CD8-positive, alpha-beta memory T cell (primary cell): ENCODE measurements at regions not wholly inside any gene's neighbourhood (a gene's known extent, or its start where the extent isn't known, plus 50 kb on each side); places are given as distances from the start of the nearest gene placed in this dataset.

Experiments used
- CTCF ChIA-PET: fragments of 350-600 bp; sonication (Branson Sonifier 250); formaldehyde crosslinking; loops from one replicate; lab custom pipeline; 2021; ENCODE audit warnings: antibody characterized with exemption; lab: Charles Lee
- POLR2A ChIA-PET: fragments of 350-600 bp; sonication (Branson Sonifier 250); formaldehyde crosslinking; loops from one replicate; lab custom pipeline; 2021; ENCODE audit warnings: antibody characterized with exemption; lab: Charles Lee
- DNase-seq, 5 donors: peaks; one replicate each; pipeline versions ENCODE4 v3.0.0 to v3.0.0-alpha.2; 2020 to 2022; ENCODE audit warnings: mixed read lengths in 1 of 5
- H3K27ac ChIP-seq: one replicate; pipeline ENCODE4 v1.7.0; 2013; ENCODE audit warnings: low read depth, mild to moderate bottlenecking, low read length, moderate library complexity
- H3K27me3 ChIP-seq: 2 replicates; pipeline ENCODE4 v1.7.0; 2013; ENCODE audit warnings: low read length, mild to moderate bottlenecking; ENCODE audit not compliant: insufficient read depth, poor library complexity, severe bottlenecking
- H3K36me3 ChIP-seq: 2 replicates; pipeline ENCODE4 v1.7.0; 2013; ENCODE audit warnings: mild to moderate bottlenecking, low read length, moderate library complexity; ENCODE audit not compliant: insufficient read depth
- H3K4me1 ChIP-seq: 2 replicates; pipeline ENCODE4 v1.7.0; 2013; ENCODE audit warnings: mild to moderate bottlenecking, low read length, moderate library complexity; ENCODE audit not compliant: insufficient read depth
- H3K4me3 ChIP-seq: 2 replicates; pipeline ENCODE4 v1.7.0; 2013; ENCODE audit warnings: mild to moderate bottlenecking, low read length
- H3K9me3 ChIP-seq: 2 replicates; pipeline ENCODE4 v1.7.0; 2013; ENCODE audit warnings: mild to moderate bottlenecking, low read length
- H3K27ac Mint-ChIP-seq, 8 donors: one replicate each; pipeline ENCODE4 v1.8.0; 2020 to 2021; ENCODE audit warnings: mixed read lengths in 8 of 8, mild to moderate bottlenecking in 6 of 8, inconsistent platforms in 3 of 8, moderate library complexity in 3 of 8
- H3K27me3 Mint-ChIP-seq, 2 donors: one replicate each; pipeline ENCODE4 v1.8.0; 2020 to 2021; ENCODE audit warnings: mixed read lengths in 2 of 2, mild to moderate bottlenecking in 1 of 2, moderate library complexity in 1 of 2
- H3K36me3 Mint-ChIP-seq, 3 donors: one replicate each; pipeline ENCODE4 v1.8.0; 2020 to 2021; ENCODE audit warnings: mixed read lengths in 3 of 3, inconsistent platforms in 1 of 3, mild to moderate bottlenecking in 1 of 3
- H3K4me1 Mint-ChIP-seq, 3 donors: one replicate each; pipeline ENCODE4 v1.8.0; 2020 to 2021; ENCODE audit warnings: mixed read lengths in 3 of 3, inconsistent platforms in 1 of 3, mild to moderate bottlenecking in 1 of 3
- H3K4me3 Mint-ChIP-seq, 7 donors: one replicate each; pipeline ENCODE4 v1.8.0; 2020 to 2021; ENCODE audit warnings: mixed read lengths in 7 of 7, mild to moderate bottlenecking in 6 of 7, moderate library complexity in 4 of 7, inconsistent platforms in 2 of 7
- H3K9me3 Mint-ChIP-seq, 5 donors: one replicate each; pipeline ENCODE4 v1.8.0; 2020 to 2022; ENCODE audit warnings: mixed read lengths in 5 of 5, mild to moderate bottlenecking in 3 of 5, moderate library complexity in 2 of 5, inconsistent platforms in 1 of 5

- Histone ChIP-seq H3K4me3 (no peak overlapping the region), H3K36me3 (no peaks in the 10 kb centered on the region), H3K27me3 (no peaks in the 10 kb centered on the region), H3K9me3 (no peaks in the 10 kb centered on the region), H3K4me1 (no peaks in the 10 kb centered on the region), H3K27ac (no peak overlapping the region)
- H3K4me1 Mint-ChIP-seq, result no peaks in the 10 kb centered on the region
- H3K27me3 Mint-ChIP-seq, result peaks cover 0 to 4% of the 10 kb centered on the region in 2 donors
- POLR2A ChIA-PET, result no interaction called here
- H3K36me3 Mint-ChIP-seq, result no peaks in the 10 kb centered on the region
- H3K27ac Mint-ChIP-seq, result no peak overlapping the region
- CTCF ChIA-PET, result no interaction called here
- no peak for DNase-seq
- peaks cover 0 to 11% (median 0%) of the 10 kb centered on the region in 5 donors for H3K9me3 Mint-ChIP-seq
- H3K4me3 Mint-ChIP-seq, result no peak overlapping the region
These were observed 400.7 kb downstream of the MN1 start for GRCh38 chr22:27400811-27401210.

GRCh38 chr22:27401321-27401720, 400.2 kb downstream of the MN1 start:
- Mint-ChIP-seq H3K36me3 (no peaks in the 10 kb centered on the region), H3K9me3 (peaks cover 0 to 11% (median 0%) of the 10 kb centered on the region in 5 donors), H3K27me3 (peaks cover 0 to 4% of the 10 kb centered on the region in 2 donors), H3K4me3 (no peak overlapping the region), H3K27ac (no peak overlapping the region), H3K4me1 (no peaks in the 10 kb centered on the region)
- POLR2A ChIA-PET, result no interaction called here
- DNase-seq, result no peak
- H3K4me3 ChIP-seq, result no peak overlapping the region
- no peaks in the 10 kb centered on the region for H3K4me1 ChIP-seq
- H3K36me3 ChIP-seq, result no peaks in the 10 kb centered on the region
- CTCF ChIA-PET, result no interaction called here
- H3K9me3 ChIP-seq, result no peaks in the 10 kb centered on the region
- H3K27ac ChIP-seq, result no peak overlapping the region
- no peaks in the 10 kb centered on the region for H3K27me3 ChIP-seq

GRCh38 chr22:27404441-27404840, 397.1 kb downstream of the MN1 start:
- Mint-ChIP-seq H3K4me3 (no peak overlapping the region), H3K9me3 (peaks cover 0 to 11% (median 0%) of the 10 kb centered on the region in 5 donors), H3K4me1 (no peaks in the 10 kb centered on the region), H3K27me3 (peaks cover 6 to 11% of the 10 kb centered on the region in 2 donors), H3K27ac (no peak overlapping the region), H3K36me3 (peaks cover 0 to 2% (median 0%) of the 10 kb centered on the region in 3 donors)
- H3K36me3 ChIP-seq, result no peaks in the 10 kb centered on the region
- ChIA-PET CTCF (no interaction called here), POLR2A (no interaction called here)
- no peak for DNase-seq
- no peak overlapping the region for H3K4me3 ChIP-seq
- no peaks in the 10 kb centered on the region for H3K4me1 ChIP-seq
- no peaks in the 10 kb centered on the region for H3K9me3 ChIP-seq
- no peak overlapping the region for H3K27ac ChIP-seq
- no peaks in the 10 kb centered on the region for H3K27me3 ChIP-seq

- Histone ChIP-seq H3K4me3 (no peak overlapping the region), H3K9me3 (no peaks in the 10 kb centered on the region), H3K4me1 (no peaks in the 10 kb centered on the region), H3K27ac (no peak overlapping the region), H3K27me3 (no peaks in the 10 kb centered on the region), H3K36me3 (no peaks in the 10 kb centered on the region)
- no peak overlapping the region for H3K4me3 Mint-ChIP-seq
- H3K27ac Mint-ChIP-seq, result no peak overlapping the region
- H3K9me3 Mint-ChIP-seq, result peaks cover 0 to 11% (median 0%) of the 10 kb centered on the region in 5 donors
- ChIA-PET CTCF (no interaction called here), POLR2A (no interaction called here)
- no peak for DNase-seq
- H3K4me1 Mint-ChIP-seq, result no peaks in the 10 kb centered on the region
- peaks cover 0 to 2% (median 0%) of the 10 kb centered on the region in 3 donors for H3K36me3 Mint-ChIP-seq
- peaks cover 6 to 11% of the 10 kb centered on the region in 2 donors for H3K27me3 Mint-ChIP-seq
These were observed 395.7 kb downstream of the MN1 start for GRCh38 chr22:27405672-27406388.

- peaks cover 0 to 7% (median 0%) of the 10 kb centered on the region in 5 donors for H3K9me3 Mint-ChIP-seq
- Histone ChIP-seq H3K27me3 (no peaks in the 10 kb centered on the region), H3K4me1 (no peaks in the 10 kb centered on the region), H3K4me3 (no peak overlapping the region), H3K9me3 (no peaks in the 10 kb centered on the region), H3K36me3 (no peaks in the 10 kb centered on the region), H3K27ac (no peak overlapping the region)
- peaks cover 6 to 11% of the 10 kb centered on the region in 2 donors for H3K27me3 Mint-ChIP-seq
- no peak overlapping the region for H3K4me3 Mint-ChIP-seq
- peaks cover 0 to 2% (median 0%) of the 10 kb centered on the region in 3 donors for H3K36me3 Mint-ChIP-seq
- no peak for DNase-seq
- no peaks in the 10 kb centered on the region for H3K4me1 Mint-ChIP-seq
- H3K27ac Mint-ChIP-seq, result no peak overlapping the region
- CTCF ChIA-PET, result no interaction called here
- POLR2A ChIA-PET, result no interaction called here
These were observed 395.1 kb downstream of the MN1 start for GRCh38 chr22:27406389-27406861.

GRCh38 chr22:27407369-27407985, 394.1 kb downstream of the MN1 start:
- H3K4me1 ChIP-seq, result no peaks in the 10 kb centered on the region
- no peak overlapping the region for H3K27ac ChIP-seq
- ChIA-PET POLR2A (no interaction called here), CTCF (no interaction called here)
- Mint-ChIP-seq H3K27me3 (peaks cover 9 to 11% of the 10 kb centered on the region in 2 donors), H3K27ac (no peak overlapping the region), H3K4me3 (no peak overlapping the region), H3K9me3 (peaks cover 0 to 7% (median 2%) of the 10 kb centered on the region in 5 donors), H3K4me1 (no peaks in the 10 kb centered on the region), H3K36me3 (peaks cover 0 to 2% (median 0%) of the 10 kb centered on the region in 3 donors)
- H3K36me3 ChIP-seq, result no peaks in the 10 kb centered on the region
- no peaks in the 10 kb centered on the region for H3K9me3 ChIP-seq
- H3K4me3 ChIP-seq, result no peak overlapping the region
- no peaks in the 10 kb centered on the region for H3K27me3 ChIP-seq
- DNase-seq, result no peak

GRCh38 chr22:27408068-27408467, 393.5 kb downstream of the MN1 start:
- CTCF ChIA-PET, result no interaction called here

GRCh38 chr22:27409299-27409698, 392.3 kb downstream of the MN1 start:
- Mint-ChIP-seq H3K4me3 (no peak overlapping the region), H3K27ac (no peak overlapping the region), H3K36me3 (peaks cover 0 to 2% (median 0%) of the 10 kb centered on the region in 3 donors), H3K9me3 (peaks cover 0 to 3% (median 0%) of the 10 kb centered on the region in 5 donors), H3K27me3 (peaks cover 9 to 14% of the 10 kb centered on the region in 2 donors), H3K4me1 (no peaks in the 10 kb centered on the region)
- Histone ChIP-seq H3K9me3 (no peaks in the 10 kb centered on the region), H3K36me3 (no peaks in the 10 kb centered on the region), H3K4me3 (no peak overlapping the region), H3K27ac (no peak overlapping the region), H3K4me1 (no peaks in the 10 kb centered on the region), H3K27me3 (no peaks in the 10 kb centered on the region)
- CTCF ChIA-PET, result no interaction called here
- POLR2A ChIA-PET, result no interaction called here
- DNase-seq, result no peak

More at GRCh38 chr22:27408068-27408467, 393.5 kb downstream of the MN1 start:
- Mint-ChIP-seq H3K9me3 (peaks cover 0 to 7% (median 0%) of the 10 kb centered on the region in 5 donors), H3K36me3 (peaks cover 0 to 2% (median 0%) of the 10 kb centered on the region in 3 donors), H3K27ac (no peak overlapping the region), H3K27me3 (peaks cover 9 to 10% of the 10 kb centered on the region in 2 donors), H3K4me3 (no peak overlapping the region), H3K4me1 (no peaks in the 10 kb centered on the region)
- Histone ChIP-seq H3K4me3 (no peak overlapping the region), H3K4me1 (no peaks in the 10 kb centered on the region), H3K36me3 (no peaks in the 10 kb centered on the region), H3K27me3 (no peaks in the 10 kb centered on the region), H3K9me3 (no peaks in the 10 kb centered on the region), H3K27ac (no peak overlapping the region)
- DNase-seq, result no peak
- POLR2A ChIA-PET, result no interaction called here
